ENCODE measurements at regions not wholly inside any gene's neighbourhood (a gene's known extent, or its start where the extent isn't known, plus 50 kb on each side); places are given as distances from the start of the nearest gene placed in this dataset.

DNA sequence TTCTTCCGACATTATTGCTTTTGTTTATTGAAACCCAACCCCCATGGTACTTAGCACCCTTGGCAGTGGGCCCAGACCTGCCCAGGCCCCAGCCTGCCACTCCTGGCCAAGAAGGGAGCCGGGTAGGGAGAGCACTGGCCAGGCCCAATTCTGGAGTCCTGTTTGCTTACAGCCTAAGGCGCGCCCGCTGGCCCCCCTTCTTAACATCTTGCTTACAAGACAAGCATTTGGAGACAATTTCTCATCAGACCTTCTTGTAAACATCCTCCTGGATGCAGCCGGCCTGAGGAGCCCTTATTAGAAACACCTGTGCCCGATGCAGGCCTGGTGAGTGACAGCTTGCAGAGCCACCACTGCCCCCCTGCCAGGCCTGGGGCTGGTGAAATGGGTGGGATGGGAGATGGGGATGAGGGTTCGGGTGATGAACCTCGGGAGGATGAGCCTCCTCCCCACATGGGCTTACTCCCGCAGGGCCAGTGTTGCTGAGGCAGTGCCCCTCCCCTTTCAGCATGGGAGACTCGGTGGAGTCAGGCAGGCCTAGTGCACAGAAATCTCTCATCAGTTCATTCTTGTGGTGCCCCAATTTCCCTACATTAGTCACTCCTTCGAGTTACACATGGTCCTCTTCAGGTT, 217.5 kb downstream of the CYP26B1 start:
- no peaks in the 10 kb centered on the region for H3K4me1 ChIP-seq (ENCODE audit: insufficient read depth)
- no peaks in the 10 kb centered on the region for H3K4me1 Mint-ChIP-seq
- H2AFZ ChIP-seq: no peak overlapping the region
- H3K36me3 ChIP-seq (ENCODE audit: insufficient read depth): no peaks in the 10 kb centered on the region
- no peaks in the 10 kb centered on the region for H4K20me1 ChIP-seq (replicated peaks; ENCODE audit: insufficient read depth)
- no peak overlapping the region for H3K27ac Mint-ChIP-seq
- DNase-seq (ENCODE audit: low spot score) (no peak), ATAC-seq (no peak)
- H3K4me3 ChIP-seq: no peak overlapping the region
- H3F3A ChIP-seq (replicated peaks; ENCODE audit: low read depth): no peaks in the 10 kb centered on the region
- no peak overlapping the region for H3K4me2 ChIP-seq
- H3K4me3 Mint-ChIP-seq: no peak overlapping the region
- TF ChIP-seq JUNB (IDR thresholded peaks at IDR 0.05; ENCODE audit: unreplicated experiment): no peak
- no peaks in the 10 kb centered on the region for H3K27me3 Mint-ChIP-seq (ENCODE audit: insufficient read depth, low read depth, poor library complexity)
- H3K79me2 ChIP-seq (replicated peaks; ENCODE audit: insufficient read depth): no peaks in the 10 kb centered on the region
- no peaks in the 10 kb centered on the region for H3K27me3 ChIP-seq (ENCODE audit: insufficient read depth)
- no peaks in the 10 kb centered on the region for H3K9me3 Mint-ChIP-seq
- H3K27ac ChIP-seq (ENCODE audit: low read depth): no peak overlapping the region
- no peaks in the 10 kb centered on the region for H3K36me3 Mint-ChIP-seq (ENCODE audit: low read depth)
- no peaks in the 10 kb centered on the region; the same call in 1 of the 2 replicates for H3K9me2 ChIP-seq (ENCODE audit: insufficient read depth)

DNA sequence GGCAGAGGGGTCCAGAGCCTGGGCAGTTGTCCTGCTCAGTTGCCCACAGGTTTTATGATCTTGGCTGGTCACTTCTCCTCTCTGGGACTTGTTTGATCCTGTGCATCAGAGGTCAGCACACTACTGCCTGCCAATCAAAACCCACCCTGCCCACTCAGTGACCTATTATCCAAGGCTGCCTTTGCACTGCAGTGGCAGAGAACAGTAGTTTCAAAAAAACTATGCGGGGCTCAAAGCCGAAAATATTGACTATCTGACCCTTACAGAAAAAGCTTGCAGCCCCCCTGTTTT, 218.2 kb downstream of the CYP26B1 start:
- Mint-ChIP-seq H3K27me3 (ENCODE audit: insufficient read depth, low read depth, poor library complexity) (no peaks in the 10 kb centered on the region), H3K4me3 (no peak overlapping the region), H3K27ac (no peak overlapping the region), H3K4me1 (no peaks in the 10 kb centered on the region; the same call in 2 of the 3 replicates), H3K36me3 (ENCODE audit: low read depth) (no peaks in the 10 kb centered on the region), H3K9me3 (no peaks in the 10 kb centered on the region)
- Histone ChIP-seq H3K79me2 (replicated peaks; ENCODE audit: insufficient read depth) (no peaks in the 10 kb centered on the region), H3K9me2 (ENCODE audit: insufficient read depth) (no peaks in the 10 kb centered on the region; the same call in 1 of the 2 replicates), H3K4me3 (no peak overlapping the region), H3F3A (replicated peaks; ENCODE audit: low read depth) (no peaks in the 10 kb centered on the region), H3K27me3 (ENCODE audit: insufficient read depth) (no peaks in the 10 kb centered on the region), H4K20me1 (replicated peaks; ENCODE audit: insufficient read depth) (no peaks in the 10 kb centered on the region), H3K4me1 (ENCODE audit: insufficient read depth) (no peaks in the 10 kb centered on the region), H3K27ac (ENCODE audit: low read depth) (no peak overlapping the region), H2AFZ (no peak overlapping the region), H3K4me2 (no peak overlapping the region), H3K36me3 (ENCODE audit: insufficient read depth) (no peaks in the 10 kb centered on the region)
- DNase-seq (ENCODE audit: low spot score) (no peak), ATAC-seq (no peak)
- TF ChIP-seq, protein P1, sequence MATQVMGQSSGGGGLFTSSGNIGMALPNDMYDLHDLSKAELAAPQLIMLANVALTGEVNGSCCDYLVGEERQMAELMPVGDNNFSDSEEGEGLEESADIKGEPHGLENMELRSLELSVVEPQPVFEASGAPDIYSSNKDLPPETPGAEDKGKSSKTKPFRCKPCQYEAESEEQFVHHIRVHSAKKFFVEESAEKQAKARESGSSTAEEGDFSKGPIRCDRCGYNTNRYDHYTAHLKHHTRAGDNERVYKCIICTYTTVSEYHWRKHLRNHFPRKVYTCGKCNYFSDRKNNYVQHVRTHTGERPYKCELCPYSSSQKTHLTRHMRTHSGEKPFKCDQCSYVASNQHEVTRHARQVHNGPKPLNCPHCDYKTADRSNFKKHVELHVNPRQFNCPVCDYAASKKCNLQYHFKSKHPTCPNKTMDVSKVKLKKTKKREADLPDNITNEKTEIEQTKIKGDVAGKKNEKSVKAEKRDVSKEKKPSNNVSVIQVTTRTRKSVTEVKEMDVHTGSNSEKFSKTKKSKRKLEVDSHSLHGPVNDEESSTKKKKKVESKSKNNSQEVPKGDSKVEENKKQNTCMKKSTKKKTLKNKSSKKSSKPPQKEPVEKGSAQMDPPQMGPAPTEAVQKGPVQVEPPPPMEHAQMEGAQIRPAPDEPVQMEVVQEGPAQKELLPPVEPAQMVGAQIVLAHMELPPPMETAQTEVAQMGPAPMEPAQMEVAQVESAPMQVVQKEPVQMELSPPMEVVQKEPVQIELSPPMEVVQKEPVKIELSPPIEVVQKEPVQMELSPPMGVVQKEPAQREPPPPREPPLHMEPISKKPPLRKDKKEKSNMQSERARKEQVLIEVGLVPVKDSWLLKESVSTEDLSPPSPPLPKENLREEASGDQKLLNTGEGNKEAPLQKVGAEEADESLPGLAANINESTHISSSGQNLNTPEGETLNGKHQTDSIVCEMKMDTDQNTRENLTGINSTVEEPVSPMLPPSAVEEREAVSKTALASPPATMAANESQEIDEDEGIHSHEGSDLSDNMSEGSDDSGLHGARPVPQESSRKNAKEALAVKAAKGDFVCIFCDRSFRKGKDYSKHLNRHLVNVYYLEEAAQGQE (IDR thresholded peaks at IDR 0.05; ENCODE audit: unreplicated experiment): no peak
- no peak for TF ChIP-seq CTCF (conservative IDR thresholded peaks at IDR 0.05; ENCODE audit: low read depth in 2 of 2)
- TF ChIP-seq ZNF114 (CRISPR knock-in tag; IDR thresholded peaks at IDR 0.05): no peak
